Smooth muscle cell (in vitro differentiated cells): ENCODE measurements at regions not wholly inside any gene's neighbourhood (a gene's known extent, or its start where the extent isn't known, plus 50 kb on each side); places are given as distances from the start of the nearest gene placed in this dataset.

Source experiments
- DNase-seq: peaks from one replicate; lab custom pipeline; 2025; ENCODE audit not compliant: unreplicated experiment; lab: John Stamatoyannopoulos, UW
- H2AFZ ChIP-seq: fragments of 200-600 bp; sonication (generic); 2 replicates; pipeline ENCODE4 v1.6.0; 2016; ENCODE audit warnings: antibody characterized with exemption, low read depth, mild to moderate bottlenecking
- H3F3A ChIP-seq: fragments of 200-600 bp; sonication (generic); 2 replicates; pipeline ENCODE4 v1.6.0; 2017; ENCODE audit warnings: antibody characterized with exemption, low read depth
- H3K27ac ChIP-seq: fragments of 200-600 bp; sonication (generic); 2 replicates; pipeline ENCODE4 v1.5.1; 2016; ENCODE audit warnings: low read depth, mild to moderate bottlenecking
- H3K27me3 ChIP-seq: fragments of 200-600 bp; sonication (generic); 2 replicates; pipeline ENCODE4 v1.6.1; 2016; ENCODE audit warnings: low read depth, mild to moderate bottlenecking
- H3K36me3 ChIP-seq: fragments of 200-600 bp; sonication (generic); 2 replicates; pipeline ENCODE4 v1.5.1; 2016; ENCODE audit warnings: low read depth
- H3K4me1 ChIP-seq: fragments of 200-600 bp; sonication (generic); 2 replicates; pipeline ENCODE4 v1.5.1; 2016; ENCODE audit warnings: low read depth
- H3K4me2 ChIP-seq: fragments of 200-600 bp; sonication (generic); 2 replicates; pipeline ENCODE4 v1.6.0; 2016; ENCODE audit warnings: mild to moderate bottlenecking
- H3K4me3 ChIP-seq: fragments of 200-600 bp; sonication (generic); 2 replicates; pipeline ENCODE4 v1.5.1; 2016; ENCODE audit warnings: mild to moderate bottlenecking
- H3K79me2 ChIP-seq: fragments of 200-600 bp; sonication (generic); 2 replicates; pipeline ENCODE4 v1.6.0; 2016; ENCODE audit warnings: low read depth, mild to moderate bottlenecking
- H3K9ac ChIP-seq: fragments of 200-600 bp; sonication (generic); 2 replicates; pipeline ENCODE4 v1.6.0; 2016; ENCODE audit warnings: low read depth
- H3K9me3 ChIP-seq: fragments of 200-600 bp; sonication (generic); replicated peaks from 2 replicates; pipeline ENCODE4 v1.5.1; 2016; ENCODE audit warnings: low read depth
- H4K20me1 ChIP-seq: fragments of 200-600 bp; sonication (generic); 2 replicates; pipeline ENCODE4 v1.6.0; 2016; ENCODE audit warnings: low read depth
- CTCF ChIP-seq: fragments of 200-600 bp; sonication (generic); IDR thresholded peaks from 2 replicates; pipeline ENCODE4 v1.5.1; 2017; ENCODE audit warnings: borderline replicate concordance, mild to moderate bottlenecking, antibody characterized with exemption; ENCODE audit not compliant: insufficient read depth, poor library complexity, severe bottlenecking
- WGBS: methylation state at CpG from one replicate; pipeline ENCODE4 v1.1.7; 2016; ENCODE audit warnings: low lambda C conversion rate; 5-methylcytosine and 5-hydroxymethylcytosine counted together

GRCh38 chr12:115437061-115437567 is 753.1 kb upstream of the TBX3 start:
- 86% methylated on average over 5 of the region's 5 CpGs for WGBS
- Histone ChIP-seq H3K27me3 (no peaks in the 10 kb centered on the region), H3K4me3 (no peak overlapping the region), H3K9ac (no peak overlapping the region), H3K9me3 (no peaks in the 10 kb centered on the region), H2AFZ (no peak overlapping the region), H3K4me1 (no peaks in the 10 kb centered on the region), H4K20me1 (no peaks in the 10 kb centered on the region), H3K27ac (no peak overlapping the region), H3K79me2 (no peaks in the 10 kb centered on the region), H3F3A (no peaks in the 10 kb centered on the region), H3K36me3 (no peaks in the 10 kb centered on the region), H3K4me2 (no peak overlapping the region)
- no peak for DNase-seq
- TF ChIP-seq CTCF = no peak

GRCh38 chr12:115433014-115433634 is 749.1 kb upstream of the TBX3 start:
- Histone ChIP-seq H3K36me3 (no peaks in the 10 kb centered on the region), H3K27me3 (no peaks in the 10 kb centered on the region), H3K4me3 (no peak overlapping the region), H3K79me2 (no peaks in the 10 kb centered on the region), H3K9me3 (no peaks in the 10 kb centered on the region), H3K27ac (no peak overlapping the region), H3F3A (no peaks in the 10 kb centered on the region), H3K4me1 (no peaks in the 10 kb centered on the region), H3K9ac (no peak overlapping the region), H4K20me1 (no peaks in the 10 kb centered on the region), H3K4me2 (no peak overlapping the region), H2AFZ (no peak overlapping the region)
- WGBS = 65% methylated on average over 9 of the region's 9 CpGs
- DNase-seq = no peak
- no peak for TF ChIP-seq CTCF

GRCh38 chr12:115430636-115431035 is 746.7 kb upstream of the TBX3 start:
- H3K27ac ChIP-seq = no peak overlapping the region
- 85% methylated on average over 1 of the region's 1 CpG for WGBS

More at GRCh38 chr12:115430636-115431035, 746.7 kb upstream of the TBX3 start:
- H3K4me2 ChIP-seq = no peak overlapping the region
- H4K20me1 ChIP-seq = no peaks in the 10 kb centered on the region
- H3K9me3 ChIP-seq = no peaks in the 10 kb centered on the region
- no peaks in the 10 kb centered on the region for H3K4me1 ChIP-seq
- no peak overlapping the region for H2AFZ ChIP-seq
- no peak overlapping the region for H3K4me3 ChIP-seq
- H3K79me2 ChIP-seq = no peaks in the 10 kb centered on the region
- H3K36me3 ChIP-seq = no peaks in the 10 kb centered on the region
- no peak for TF ChIP-seq CTCF
- H3F3A ChIP-seq = no peaks in the 10 kb centered on the region
- H3K27me3 ChIP-seq = no peaks in the 10 kb centered on the region
- H3K9ac ChIP-seq = no peak overlapping the region
- no peak for DNase-seq
